GM12864 (cell line): ENCODE measurements at regions not wholly inside any gene's neighbourhood (a gene's known extent, or its start where the extent isn't known, plus 50 kb on each side); places are given as distances from the start of the nearest gene placed in this dataset.

ENCODE experiments used
- DNase-seq: peaks from one replicate; pipeline ENCODE4 v3.0.0-alpha.2; 2011; ENCODE audit warnings: low read depth
- H3K4me3 ChIP-seq: 2 replicates; pipeline ENCODE4 v1.5.1; 2011; ENCODE audit warnings: mild to moderate bottlenecking, low read depth, low read length, control low read depth
- TF ChIP-seq, protein P1 (sequence below): IDR thresholded peaks from 2 replicates; pipeline ENCODE4 v1.5.1; 2011; ENCODE audit warnings: low read depth, mild to moderate bottlenecking, moderate library complexity, low read length, control low read depth, inconsistent platforms; ENCODE audit errors: missing control alignments

DNA sequence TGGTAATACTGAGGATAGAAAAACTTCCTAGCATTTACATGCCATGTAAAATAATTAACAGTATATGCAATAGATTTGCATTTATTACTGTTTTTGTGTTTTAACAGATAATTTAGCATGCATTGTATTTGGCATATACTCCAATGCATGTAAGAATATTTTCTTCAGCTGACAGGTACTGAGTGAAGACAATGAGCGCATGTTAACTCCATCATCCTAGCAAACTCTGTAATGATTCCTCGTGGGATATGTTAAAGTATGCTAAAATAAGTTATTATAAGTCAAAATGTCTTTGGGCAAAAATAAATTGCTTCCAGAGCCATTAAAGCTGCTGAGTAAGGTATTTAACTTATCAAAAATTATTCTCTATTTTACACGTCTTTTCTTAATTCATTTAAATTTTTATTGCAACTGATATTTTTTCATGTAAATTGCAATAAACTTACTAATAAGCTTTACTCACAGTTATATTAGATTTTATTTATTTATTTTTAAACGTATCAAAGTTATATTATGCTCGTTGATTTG lies 616.4 kb upstream of the NDST4 start:
- DNase-seq: no peak
- TF ChIP-seq, protein P1, sequence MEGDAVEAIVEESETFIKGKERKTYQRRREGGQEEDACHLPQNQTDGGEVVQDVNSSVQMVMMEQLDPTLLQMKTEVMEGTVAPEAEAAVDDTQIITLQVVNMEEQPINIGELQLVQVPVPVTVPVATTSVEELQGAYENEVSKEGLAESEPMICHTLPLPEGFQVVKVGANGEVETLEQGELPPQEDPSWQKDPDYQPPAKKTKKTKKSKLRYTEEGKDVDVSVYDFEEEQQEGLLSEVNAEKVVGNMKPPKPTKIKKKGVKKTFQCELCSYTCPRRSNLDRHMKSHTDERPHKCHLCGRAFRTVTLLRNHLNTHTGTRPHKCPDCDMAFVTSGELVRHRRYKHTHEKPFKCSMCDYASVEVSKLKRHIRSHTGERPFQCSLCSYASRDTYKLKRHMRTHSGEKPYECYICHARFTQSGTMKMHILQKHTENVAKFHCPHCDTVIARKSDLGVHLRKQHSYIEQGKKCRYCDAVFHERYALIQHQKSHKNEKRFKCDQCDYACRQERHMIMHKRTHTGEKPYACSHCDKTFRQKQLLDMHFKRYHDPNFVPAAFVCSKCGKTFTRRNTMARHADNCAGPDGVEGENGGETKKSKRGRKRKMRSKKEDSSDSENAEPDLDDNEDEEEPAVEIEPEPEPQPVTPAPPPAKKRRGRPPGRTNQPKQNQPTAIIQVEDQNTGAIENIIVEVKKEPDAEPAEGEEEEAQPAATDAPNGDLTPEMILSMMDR: no peak
- H3K4me3 ChIP-seq: no peak overlapping the region

DNA sequence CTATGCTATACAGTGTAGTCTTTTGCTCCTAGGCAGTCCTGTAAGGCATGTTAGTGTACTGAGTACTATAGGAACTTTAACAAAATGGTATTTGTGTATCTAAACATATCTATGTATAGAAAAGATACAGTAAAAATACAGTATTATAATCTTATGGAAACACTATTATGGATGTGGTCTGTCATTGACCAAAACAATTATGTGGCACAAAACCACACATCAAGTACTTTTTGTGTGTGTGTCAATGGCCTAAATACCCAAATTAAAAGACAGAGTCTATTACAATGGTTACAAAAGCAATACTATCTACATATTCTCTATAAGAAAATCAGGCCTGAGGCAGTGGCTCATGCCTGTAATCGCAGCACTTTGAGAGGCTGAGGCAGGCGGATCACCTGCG lies 610.2 kb upstream of the NDST4 start:
- no peak for DNase-seq
- TF ChIP-seq, protein P1: no peak
- no peak overlapping the region for H3K4me3 ChIP-seq

DNA sequence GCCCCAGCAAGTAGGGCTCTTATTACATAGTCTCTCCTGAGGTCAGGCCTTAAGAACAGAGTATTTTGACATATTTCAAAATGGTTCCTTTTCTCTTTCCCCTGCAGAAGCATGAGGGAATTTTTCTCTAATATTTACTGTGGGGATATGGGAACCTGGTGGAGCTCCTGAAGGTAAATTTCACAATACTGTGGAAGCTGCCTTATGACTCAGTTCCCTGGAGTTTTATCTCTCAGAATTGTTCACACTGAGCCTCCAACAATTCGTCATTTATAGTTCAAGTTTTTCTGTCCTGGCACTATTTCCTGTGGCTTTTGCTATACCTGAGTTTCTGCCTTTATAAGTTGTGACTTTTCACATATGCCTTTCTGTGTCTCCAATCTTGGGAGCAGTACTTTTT lies 607.2 kb upstream of the NDST4 start:
- TF ChIP-seq, protein P1: no peak
- no peak for DNase-seq
- H3K4me3 ChIP-seq: no peak overlapping the region

DNA sequence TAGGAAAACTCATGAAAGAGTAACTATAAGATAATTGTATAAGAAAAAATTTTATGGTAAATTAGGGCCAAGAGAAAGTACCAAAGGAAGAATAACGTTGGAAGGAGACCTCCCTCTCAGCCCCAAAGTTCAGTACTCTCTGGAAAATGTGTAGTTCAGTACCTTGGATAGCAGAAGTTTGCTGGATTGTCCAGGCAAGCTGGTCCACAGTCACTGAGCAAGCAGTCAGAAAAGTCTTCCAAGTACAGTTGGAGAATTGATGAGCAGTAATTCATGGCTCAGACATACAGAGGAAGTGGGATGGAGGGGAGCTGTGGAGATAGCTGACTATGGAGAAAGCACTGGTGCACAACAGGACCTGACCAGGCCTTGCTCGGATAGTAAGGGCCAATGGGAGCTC lies 598.2 kb upstream of the NDST4 start:
- TF ChIP-seq, protein P1: no peak
- H3K4me3 ChIP-seq: no peak overlapping the region
- no peak for DNase-seq

DNA sequence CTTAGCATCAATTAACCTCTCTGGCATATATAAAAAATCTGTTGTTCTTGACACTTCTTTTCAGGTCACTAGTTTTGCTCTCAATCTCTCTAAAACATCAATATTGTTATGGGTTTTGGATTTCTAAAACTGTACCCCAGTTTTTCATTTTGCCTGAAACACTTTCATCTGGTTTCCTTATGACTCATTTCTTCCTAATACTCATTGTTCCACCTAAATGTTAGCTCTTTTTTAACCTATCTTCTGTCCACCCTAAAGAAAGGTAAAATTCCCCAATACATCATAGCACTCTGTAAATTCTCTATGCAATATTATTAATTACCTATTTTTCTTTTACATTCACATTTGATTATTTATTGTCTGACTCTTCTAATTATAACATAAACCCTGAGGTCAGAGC lies 575.5 kb upstream of the NDST4 start:
- no peak overlapping the region for H3K4me3 ChIP-seq
- DNase-seq: no peak
- TF ChIP-seq, protein P1: no peak

DNA sequence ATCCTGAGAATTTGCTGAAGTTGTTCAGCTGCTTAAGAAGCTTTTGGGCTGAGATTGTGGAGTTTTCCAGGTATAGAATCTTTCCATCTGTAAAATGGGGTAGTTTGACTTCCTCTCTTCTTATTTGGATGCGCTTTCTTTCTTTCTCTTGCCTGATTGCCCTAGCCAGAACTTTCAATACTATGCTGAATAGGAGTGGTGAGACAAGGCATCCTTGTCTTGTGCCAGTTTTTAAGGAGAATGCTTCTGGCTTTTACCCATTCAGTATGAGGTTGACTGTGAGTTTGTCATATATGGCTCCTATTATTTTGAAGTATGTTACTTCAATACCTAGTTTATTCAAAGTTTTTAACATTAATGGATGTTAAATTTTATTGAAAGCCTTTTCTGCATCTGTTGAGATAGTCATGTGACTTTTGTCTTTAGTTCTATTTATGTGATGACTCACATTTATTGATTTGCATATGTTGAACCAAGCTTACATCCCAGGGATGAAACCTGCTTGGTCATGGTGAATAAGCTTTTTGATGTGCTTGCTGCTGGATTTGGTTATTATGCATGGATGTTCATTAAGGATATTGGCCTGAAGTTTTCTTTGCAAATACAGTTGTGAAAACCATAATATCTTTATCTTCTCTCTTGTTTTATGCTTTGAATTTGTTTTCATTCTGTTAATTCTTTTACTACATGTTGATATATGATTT lies 573.8 kb upstream of the NDST4 start:
- TF ChIP-seq, protein P1: no peak
- DNase-seq: no peak

DNA sequence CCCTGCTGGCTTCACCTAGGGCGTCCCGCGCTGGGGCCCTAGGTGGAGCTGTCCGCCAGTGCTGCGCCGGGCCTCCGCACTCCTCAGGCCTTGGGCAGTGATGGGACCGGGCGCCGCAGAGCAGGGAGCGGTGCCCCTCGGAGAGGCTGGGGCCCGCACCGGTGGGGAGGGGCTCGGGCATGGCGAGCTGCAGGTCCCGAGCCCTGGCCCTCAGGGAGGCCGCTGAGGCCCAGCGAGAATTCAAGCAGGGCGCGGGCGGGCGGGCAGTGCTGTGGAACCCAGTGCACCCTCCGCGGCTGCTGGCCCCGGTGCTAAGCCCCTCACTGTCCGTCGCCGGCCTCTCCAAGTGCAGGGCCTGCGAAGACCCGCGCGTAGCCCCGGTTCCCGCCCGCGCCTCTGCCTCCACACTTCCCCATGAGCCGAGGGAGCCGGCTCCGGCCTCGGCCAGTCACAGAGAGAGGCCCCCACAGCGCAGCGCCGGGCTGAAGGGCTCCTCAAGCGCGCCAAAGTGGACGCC lies 565.1 kb upstream of the NDST4 start:
- TF ChIP-seq, protein P1: no peak
- H3K4me3 ChIP-seq: no peak overlapping the region
- DNase-seq: no peak

More for the DNA sequence above, 573.8 kb upstream of the NDST4 start:
- H3K4me3 ChIP-seq: no peak overlapping the region
